C4-2B (cell line): ENCODE measurements at regions not wholly inside any gene's neighbourhood (a gene's known extent, or its start where the extent isn't known, plus 50 kb on each side); places are given as distances from the start of the nearest gene placed in this dataset.

Source experiments
- ZFX ChIP-seq: fragments of 450-650 bp; IDR thresholded peaks from 2 replicates; pipeline ENCODE4 v1.6.1; 2017
- TF ChIP-seq, protein P1 (sequence below): fragments of 450-650 bp; conservative IDR thresholded peaks from 2 replicates; pipeline ENCODE4 v1.5.1; 2017; ENCODE audit warnings: mild to moderate bottlenecking

DNA sequence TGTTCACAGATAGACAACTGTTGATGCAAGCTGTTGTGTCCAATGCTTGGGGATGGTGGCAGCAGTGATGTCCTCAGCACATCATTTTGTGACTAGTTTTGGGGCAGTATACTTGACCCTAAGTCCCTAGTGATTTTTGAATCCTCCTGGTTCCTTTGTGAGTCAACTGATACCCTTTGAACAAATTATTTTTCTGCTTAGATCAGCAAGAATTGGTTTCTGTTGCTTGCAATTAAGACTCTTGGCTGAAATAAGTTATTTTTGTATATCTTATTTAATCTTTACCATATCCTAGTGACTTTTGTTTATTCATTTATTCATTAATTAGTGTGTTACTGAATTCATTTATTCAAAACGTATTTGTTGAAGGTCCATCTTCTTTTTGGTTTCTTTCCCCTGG is 392.0 kb upstream of the SGCD start:
- TF ChIP-seq, protein P1, sequence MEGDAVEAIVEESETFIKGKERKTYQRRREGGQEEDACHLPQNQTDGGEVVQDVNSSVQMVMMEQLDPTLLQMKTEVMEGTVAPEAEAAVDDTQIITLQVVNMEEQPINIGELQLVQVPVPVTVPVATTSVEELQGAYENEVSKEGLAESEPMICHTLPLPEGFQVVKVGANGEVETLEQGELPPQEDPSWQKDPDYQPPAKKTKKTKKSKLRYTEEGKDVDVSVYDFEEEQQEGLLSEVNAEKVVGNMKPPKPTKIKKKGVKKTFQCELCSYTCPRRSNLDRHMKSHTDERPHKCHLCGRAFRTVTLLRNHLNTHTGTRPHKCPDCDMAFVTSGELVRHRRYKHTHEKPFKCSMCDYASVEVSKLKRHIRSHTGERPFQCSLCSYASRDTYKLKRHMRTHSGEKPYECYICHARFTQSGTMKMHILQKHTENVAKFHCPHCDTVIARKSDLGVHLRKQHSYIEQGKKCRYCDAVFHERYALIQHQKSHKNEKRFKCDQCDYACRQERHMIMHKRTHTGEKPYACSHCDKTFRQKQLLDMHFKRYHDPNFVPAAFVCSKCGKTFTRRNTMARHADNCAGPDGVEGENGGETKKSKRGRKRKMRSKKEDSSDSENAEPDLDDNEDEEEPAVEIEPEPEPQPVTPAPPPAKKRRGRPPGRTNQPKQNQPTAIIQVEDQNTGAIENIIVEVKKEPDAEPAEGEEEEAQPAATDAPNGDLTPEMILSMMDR = no peak
- TF ChIP-seq ZFX = no peak
